AG09319 (cell line): ENCODE measurements at regions not wholly inside any gene's neighbourhood (a gene's known extent, or its start where the extent isn't known, plus 50 kb on each side); places are given as distances from the start of the nearest gene placed in this dataset.

Experiments used
- DNase-seq: peaks from one replicate; pipeline ENCODE4 v3.0.0-alpha.2; 2010; ENCODE audit warnings: low read depth; ENCODE audit errors: extremely low read depth
- TF ChIP-seq, protein P1 (sequence below): IDR thresholded peaks from 2 replicates; pipeline ENCODE4 v1.5.1; 2011; ENCODE audit warnings: low read depth, mild to moderate bottlenecking, inconsistent platforms, low read length, moderate library complexity

- TF ChIP-seq, protein P1, sequence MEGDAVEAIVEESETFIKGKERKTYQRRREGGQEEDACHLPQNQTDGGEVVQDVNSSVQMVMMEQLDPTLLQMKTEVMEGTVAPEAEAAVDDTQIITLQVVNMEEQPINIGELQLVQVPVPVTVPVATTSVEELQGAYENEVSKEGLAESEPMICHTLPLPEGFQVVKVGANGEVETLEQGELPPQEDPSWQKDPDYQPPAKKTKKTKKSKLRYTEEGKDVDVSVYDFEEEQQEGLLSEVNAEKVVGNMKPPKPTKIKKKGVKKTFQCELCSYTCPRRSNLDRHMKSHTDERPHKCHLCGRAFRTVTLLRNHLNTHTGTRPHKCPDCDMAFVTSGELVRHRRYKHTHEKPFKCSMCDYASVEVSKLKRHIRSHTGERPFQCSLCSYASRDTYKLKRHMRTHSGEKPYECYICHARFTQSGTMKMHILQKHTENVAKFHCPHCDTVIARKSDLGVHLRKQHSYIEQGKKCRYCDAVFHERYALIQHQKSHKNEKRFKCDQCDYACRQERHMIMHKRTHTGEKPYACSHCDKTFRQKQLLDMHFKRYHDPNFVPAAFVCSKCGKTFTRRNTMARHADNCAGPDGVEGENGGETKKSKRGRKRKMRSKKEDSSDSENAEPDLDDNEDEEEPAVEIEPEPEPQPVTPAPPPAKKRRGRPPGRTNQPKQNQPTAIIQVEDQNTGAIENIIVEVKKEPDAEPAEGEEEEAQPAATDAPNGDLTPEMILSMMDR = no peak
- DNase-seq = no peak
Measured at GRCh38 chr12:17550011-17550410, 540.0 kb downstream of the RERGL start.

DNA sequence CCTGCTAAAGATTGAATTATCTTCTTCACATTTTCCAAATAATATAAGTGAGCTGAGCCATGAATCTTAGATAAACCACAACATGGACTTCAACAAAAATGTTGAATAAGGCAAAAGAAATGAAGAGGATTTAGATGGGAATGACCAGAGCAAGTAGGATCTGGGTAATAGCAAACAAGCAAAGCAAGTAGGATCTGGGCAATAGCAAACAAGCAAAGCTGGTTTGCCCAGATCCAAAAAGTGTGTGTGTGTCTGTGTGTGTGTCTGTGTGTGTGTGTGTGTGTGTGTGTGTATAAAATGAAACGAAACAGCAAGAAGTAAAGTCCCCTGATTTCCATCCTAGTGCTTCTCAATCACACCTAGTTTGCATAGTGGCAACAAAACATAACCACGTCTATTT, 549.1 kb downstream of the RERGL start:
- TF ChIP-seq, protein P1 = no peak
- DNase-seq = no peak

GRCh38 chr12:17528394-17528793, 561.6 kb downstream of the RERGL start:
- DNase-seq = no peak
- TF ChIP-seq, protein P1 = no peak

- no peak for DNase-seq
- TF ChIP-seq, protein P1 = no peak
Measured at GRCh38 chr12:17527021-17527420, 563.0 kb downstream of the RERGL start.

DNA sequence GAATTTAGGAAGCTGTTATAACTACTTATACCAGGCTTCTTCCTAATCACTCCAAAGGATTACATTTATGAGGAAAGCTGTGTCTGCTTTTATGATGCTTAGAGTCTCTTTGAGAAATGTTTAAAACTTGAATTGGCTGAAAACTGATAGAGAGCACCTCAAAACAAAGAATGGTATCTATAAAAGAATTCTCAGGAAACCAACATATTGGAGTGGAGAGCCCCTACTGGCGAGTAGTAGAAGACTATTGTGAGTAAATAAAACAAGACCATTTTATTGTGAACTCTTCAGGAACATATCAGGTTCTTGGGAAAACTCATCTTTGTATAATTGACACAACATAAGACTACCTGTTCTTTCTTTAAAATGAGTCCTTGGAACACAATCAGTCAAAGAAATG, 578.6 kb downstream of the RERGL start:
- DNase-seq = no peak
- TF ChIP-seq, protein P1 = no peak

DNA sequence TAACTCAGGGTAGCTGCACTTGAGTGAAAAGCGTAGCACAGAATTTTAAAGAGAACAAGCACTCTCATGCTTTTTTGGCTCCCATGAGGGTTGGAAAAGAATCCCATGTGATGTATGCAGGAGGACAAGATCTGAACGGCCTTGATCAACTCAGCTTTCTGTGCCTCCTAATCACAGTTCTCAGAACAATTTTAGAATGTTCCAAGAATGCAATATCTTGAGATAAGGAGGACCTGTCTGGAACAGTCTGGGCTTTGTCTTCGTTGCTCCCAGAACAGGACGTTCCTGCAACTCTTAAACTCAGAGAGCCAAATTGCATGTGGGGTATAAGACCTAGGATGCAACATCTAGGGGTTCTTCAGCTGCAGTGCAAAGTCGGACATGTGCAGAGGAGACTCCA, 582.7 kb downstream of the RERGL start:
- no peak for DNase-seq
- TF ChIP-seq, protein P1 = no peak

DNA sequence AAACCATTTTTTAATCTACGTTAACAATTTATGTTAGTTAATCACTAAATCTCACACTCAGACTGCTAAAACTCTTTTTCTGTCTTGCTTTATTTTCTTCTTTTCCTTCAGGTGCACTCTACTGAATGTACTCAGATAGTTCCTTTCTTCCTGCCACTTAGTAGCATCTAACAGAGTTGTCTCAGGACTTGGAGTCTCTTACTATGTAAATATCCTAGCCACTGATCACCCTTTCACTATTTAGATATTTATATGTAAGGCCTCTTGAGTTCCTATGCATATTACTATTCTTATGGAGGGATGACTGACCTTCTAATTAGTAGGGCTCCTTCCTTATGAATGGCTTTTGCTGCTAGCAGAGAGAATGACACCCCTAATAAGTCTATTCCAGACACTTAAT, 586.3 kb downstream of the RERGL start:
- TF ChIP-seq, protein P1 = no peak

More for the DNA sequence above, 586.3 kb downstream of the RERGL start:
- DNase-seq = no peak
